Endothelial cell of umbilical vein (primary cell): ENCODE measurements at regions not wholly inside any gene's neighbourhood (a gene's known extent, or its start where the extent isn't known, plus 50 kb on each side); places are given as distances from the start of the nearest gene placed in this dataset.

ENCODE experiments used
- BruUV-seq: library from RNA; stranded (reverse); fragments of 400-500 nt; replicated peaks from 2 replicates; lab custom pipeline; 2021; lab: Mats Ljungman, UMichigan
- CTCF ChIA-PET: fragments of 300-600, 350-600 bp; sonication (Branson Sonifier 250); formaldehyde crosslinking; loops from one replicate; lab custom pipeline; 2021; ENCODE audit warnings: antibody characterized with exemption, inconsistent platforms; lab: Charles Lee
- POLR2A ChIA-PET: fragments of 300-600, 350-600 bp; sonication (Branson Sonifier 250); formaldehyde crosslinking; loops from one replicate; lab custom pipeline; 2021; ENCODE audit warnings: antibody characterized with exemption, inconsistent platforms; lab: Charles Lee
- DNase-seq: peaks from one replicate; pipeline ENCODE4 v3.0.0-alpha.2; 2011; ENCODE audit warnings: low read depth, low spot score
- FAIRE-seq: peaks from 2 replicates; lab custom pipeline; 2011; peaks lifted over from hg19 to GRCh38; lab: Jason Lieb, UNC
- H2AFZ ChIP-seq: 2 replicates; pipeline ENCODE4 v1.6.0; 2012; ENCODE audit warnings: low read depth, low read length, control low read depth, inconsistent platforms
- H3K27ac ChIP-seq: 2 replicates; pipeline ENCODE4 v1.5.1; 2011; ENCODE audit warnings: low read depth, mild to moderate bottlenecking, control low read depth, low read length, moderate library complexity; ENCODE audit not compliant: insufficient read depth
- H3K27me3 ChIP-seq, 2 experiments: 2 replicates each; pipeline versions ENCODE4 v1.6.0 to v1.6.1; 2011; ENCODE audit warnings: low read length in 2 of 2, mixed read lengths in 1 of 2; ENCODE audit not compliant: control insufficient read depth in 2 of 2, insufficient read depth in 2 of 2
- H3K36me3 ChIP-seq, 2 experiments: 2 replicates in 1 of 2; 3 replicates in 1 of 2; pipeline ENCODE4 v1.5.1; 2011; ENCODE audit warnings: low read length in 2 of 2, mild to moderate bottlenecking in 1 of 2, moderate library complexity in 1 of 2; ENCODE audit not compliant: control insufficient read depth in 2 of 2, insufficient read depth in 2 of 2; ENCODE audit errors: extremely low read depth in 1 of 2
- H3K4me1 ChIP-seq: 3 replicates; pipeline ENCODE4 v1.5.1; 2011; ENCODE audit warnings: mild to moderate bottlenecking, low read length; ENCODE audit not compliant: control insufficient read depth, insufficient read depth; ENCODE audit errors: extremely low read depth
- H3K4me2 ChIP-seq: 2 replicates; pipeline ENCODE4 v1.6.1; 2011; ENCODE audit warnings: low read length, control low read depth, mixed read lengths; ENCODE audit not compliant: insufficient read depth
- H3K4me3 ChIP-seq, 3 experiments: fragments of 200-600 bp in 1 of 3; sonication (generic), shearing (Covaris generic) in 1 of 3; replicated peaks in 1 of 3; 2 replicates each; pipeline ENCODE4 v1.5.1; 2011 to 2016; ENCODE audit warnings: control low read depth in 3 of 3, low read length in 3 of 3, mild to moderate bottlenecking in 2 of 3, inconsistent platforms in 1 of 3, low read depth in 1 of 3, moderate library complexity in 1 of 3; ENCODE audit not compliant: insufficient read depth in 1 of 3
- H3K79me2 ChIP-seq: 2 replicates; pipeline ENCODE4 v1.6.0; 2012; ENCODE audit warnings: low read length, inconsistent platforms; ENCODE audit not compliant: control insufficient read depth, insufficient read depth
- H3K9ac ChIP-seq: replicated peaks from 2 replicates; pipeline ENCODE3; 2011; ENCODE audit warnings: low read length, control low read depth; ENCODE audit not compliant: insufficient read depth; ENCODE audit errors: extremely low read depth
- H3K9me1 ChIP-seq: replicated peaks from 3 replicates; pipeline ENCODE4 v1.6.0; 2011; ENCODE audit warnings: mild to moderate bottlenecking, low read length; ENCODE audit not compliant: control insufficient read depth, insufficient read depth; ENCODE audit errors: extremely low read depth
- H3K9me3 ChIP-seq: replicated peaks from 2 replicates; pipeline ENCODE4 v1.5.1; 2012; ENCODE audit warnings: low read length, inconsistent platforms; ENCODE audit not compliant: control insufficient read depth, insufficient read depth
- H4K20me1 ChIP-seq: replicated peaks from 2 replicates; pipeline ENCODE3; 2011; ENCODE audit warnings: mild to moderate bottlenecking, low read length; ENCODE audit not compliant: control insufficient read depth, insufficient read depth; ENCODE audit errors: extremely low read depth
- CTCF ChIP-seq, 2 donors: IDR thresholded peaks; 1 replicate in 1 of 2; 2 replicates in 1 of 2; pipeline ENCODE4 v1.5.1; 2011; ENCODE audit warnings: low read length in 2 of 2, mild to moderate bottlenecking in 2 of 2, moderate library complexity in 2 of 2, control low read depth in 1 of 2, inconsistent platforms in 1 of 2, low read depth in 1 of 2; ENCODE audit not compliant: insufficient read depth in 1 of 2; ENCODE audit errors: extremely low read depth in 1 of 2
- EZH2 ChIP-seq: IDR thresholded peaks from 2 replicates; pipeline ENCODE4 v1.6.1; 2012; ENCODE audit warnings: borderline replicate concordance, low read depth, mild to moderate bottlenecking, moderate library complexity, low read length, inconsistent platforms; ENCODE audit not compliant: severe bottlenecking
- FOS ChIP-seq: IDR thresholded peaks from 2 replicates; pipeline ENCODE4 v1.6.1; 2011; ENCODE audit warnings: mild to moderate bottlenecking, low read length, moderate library complexity, borderline replicate concordance; ENCODE audit not compliant: insufficient read depth
- GATA2 ChIP-seq: IDR thresholded peaks from 2 replicates; pipeline ENCODE4 v1.7.0; 2011; ENCODE audit warnings: low read depth, mild to moderate bottlenecking, moderate library complexity, mixed read lengths, low read length; ENCODE audit not compliant: insufficient read length, insufficient read depth
- JUN ChIP-seq: IDR thresholded peaks from 2 replicates; pipeline ENCODE4 v1.6.1; 2011; ENCODE audit warnings: borderline replicate concordance, low read depth; ENCODE audit not compliant: insufficient read length, insufficient read depth
- MAX ChIP-seq: IDR thresholded peaks from 2 replicates; pipeline ENCODE4 v1.6.1; 2011; ENCODE audit not compliant: insufficient read depth, insufficient read length
- MYC ChIP-seq: IDR thresholded peaks from one replicate; pipeline ENCODE4 v1.6.1; 2011; ENCODE audit warnings: mild to moderate bottlenecking, low read depth, low read length
- POLR2A ChIP-seq: IDR thresholded peaks from 2 replicates; pipeline ENCODE4 v1.6.1; 2012; ENCODE audit warnings: low read depth, mild to moderate bottlenecking, control low read depth, low read length
- POLR2AphosphoS5 ChIP-seq: IDR thresholded peaks from 2 replicates; pipeline ENCODE4 v1.6.1; 2012; ENCODE audit warnings: low read depth, mild to moderate bottlenecking, control low read depth, low read length, moderate library complexity; ENCODE audit not compliant: insufficient read depth
- dilution Hi-C: fragments of 300-500 bp; cut with MboI; formaldehyde crosslinking; loops from one replicate; pipeline ENCODE4 v1.15.0; 2019; ENCODE audit warnings: low sequenced_read_pairs; ENCODE audit not compliant: extremely low pct_ligation_motif_present
- intact Hi-C: fragments of 100-400 bp; cut with micrococcal nuclease; formaldehyde crosslinking; loops from one replicate; pipeline ENCODE4 v1.10.0; 2022

- no peak overlapping the region for H2AFZ ChIP-seq
- BruUV-seq: no TSS peak
- no peak overlapping the region for H3K9ac ChIP-seq
- no peak overlapping the region for H3K4me2 ChIP-seq
- no peaks in the 10 kb centered on the region for H3K4me1 ChIP-seq
- FAIRE-seq: no peak
- no peak overlapping the region for H3K4me3 ChIP-seq
- H3K9me1 ChIP-seq: no peaks in the 10 kb centered on the region
- dilution Hi-C loops (no loop called here), intact Hi-C loops (no loop called here)
- no peak for DNase-seq
- no peak overlapping the region for H3K27ac ChIP-seq
- no peaks in the 10 kb centered on the region for H3K9me3 ChIP-seq
- H3K27me3 ChIP-seq: no peaks in the 10 kb centered on the region
- TF ChIP-seq CTCF (IDR thresholded peaks at IDR 0.05; ENCODE audit: extremely low read depth in 1 of 2, insufficient read depth in 1 of 2, low read depth in 1 of 2, low read length in 2 of 2) (no peak), POLR2A (no peak)
- no peaks in the 10 kb centered on the region for H4K20me1 ChIP-seq
- POLR2A ChIA-PET: no interaction called here
- no peaks in the 10 kb centered on the region for H3K36me3 ChIP-seq
- CTCF ChIA-PET: interaction anchor here (0.6 kb wide), 1 partner anchor 8 kb away, joined by 4 read pairs; no protein-coding TSS in a partner anchor
- no peaks in the 10 kb centered on the region for H3K79me2 ChIP-seq
Observed at GRCh38 chr12:92065639-92066038, 80.0 kb downstream of the BTG1 start.

GRCh38 chr12:92065018-92065499 is 80.6 kb downstream of the BTG1 start:
- Histone ChIP-seq H3K79me2 (no peaks in the 10 kb centered on the region), H3K27me3 (no peaks in the 10 kb centered on the region), H3K9me1 (no peaks in the 10 kb centered on the region), H3K27ac (no peak overlapping the region), H3K9me3 (no peaks in the 10 kb centered on the region), H3K4me1 (no peaks in the 10 kb centered on the region), H3K36me3 (no peaks in the 10 kb centered on the region), H3K4me3 (no peak overlapping the region), H3K9ac (no peak overlapping the region), H3K4me2 (no peak overlapping the region), H4K20me1 (no peaks in the 10 kb centered on the region), H2AFZ (no peak overlapping the region)
- FAIRE-seq: no peak
- CTCF ChIA-PET: interaction anchor here (0.6 to 1.2 kb wide), 2 partner anchors 9 to 10 kb away, joined by 4 read pairs; no protein-coding TSS in a partner anchor
- BruUV-seq: no TSS peak
- DNase-seq: no peak
- dilution Hi-C loops (no loop called here), intact Hi-C loops (no loop called here)
- POLR2A ChIA-PET: no interaction called here
- TF ChIP-seq FOS: no peak
- no peak for TF ChIP-seq POLR2AphosphoS5
- TF ChIP-seq GATA2: no peak
- no peak for TF ChIP-seq JUN
- TF ChIP-seq EZH2: no peak
- no peak for TF ChIP-seq CTCF (IDR thresholded peaks at IDR 0.05; ENCODE audit: extremely low read depth in 1 of 2, insufficient read depth in 1 of 2, low read depth in 1 of 2, low read length in 2 of 2)
- no peak for TF ChIP-seq POLR2A
- TF ChIP-seq MAX: no peak
- TF ChIP-seq MYC: no peak
